ENCODE measurements at regions not wholly inside any gene's neighbourhood (a gene's known extent, or its start where the extent isn't known, plus 50 kb on each side); places are given as distances from the start of the nearest gene placed in this dataset.
"Not testable (repeated sequence)": the region's sequence is repeated elsewhere in the genome, so short reads cannot be mapped to it uniquely, and the experiment has no call there.

DNA sequence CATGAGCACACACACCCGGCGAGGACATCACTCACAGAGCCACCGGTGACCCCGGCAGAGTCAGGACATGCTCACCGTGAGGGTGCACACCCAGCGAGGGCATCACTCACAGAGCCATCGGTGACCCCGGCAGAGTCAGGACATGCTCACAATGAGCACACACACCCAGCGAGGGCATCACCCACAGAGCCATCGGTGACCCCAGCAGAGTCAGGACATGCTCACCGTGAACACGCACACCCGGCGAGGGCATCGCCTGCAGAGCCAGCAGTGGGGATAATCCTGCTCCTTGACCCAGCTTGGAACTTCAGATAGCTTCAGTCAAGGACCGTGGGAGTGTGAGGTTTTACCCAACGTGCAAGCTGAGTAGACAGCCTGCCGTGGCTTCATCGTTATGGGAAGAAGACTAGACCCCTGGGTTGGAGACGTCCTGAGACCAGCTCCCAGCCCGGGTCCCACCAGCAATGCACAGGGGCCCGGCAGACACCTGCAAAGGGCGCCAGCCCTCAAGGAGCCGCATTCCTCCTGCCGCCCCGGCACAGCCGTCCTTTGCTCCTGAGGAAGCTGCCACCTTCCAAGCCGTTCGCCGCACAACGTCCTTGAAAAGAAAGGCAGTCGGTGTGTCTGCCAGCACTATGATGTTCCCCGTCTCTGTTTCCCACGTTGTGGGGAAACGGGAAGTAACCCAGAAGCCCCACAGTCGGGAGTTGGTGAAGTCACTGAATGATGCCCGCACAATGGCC is 192.3 kb downstream of the DLL1 start:
- DNase-seq (ENCODE audit: low read depth), result no peak

DNA sequence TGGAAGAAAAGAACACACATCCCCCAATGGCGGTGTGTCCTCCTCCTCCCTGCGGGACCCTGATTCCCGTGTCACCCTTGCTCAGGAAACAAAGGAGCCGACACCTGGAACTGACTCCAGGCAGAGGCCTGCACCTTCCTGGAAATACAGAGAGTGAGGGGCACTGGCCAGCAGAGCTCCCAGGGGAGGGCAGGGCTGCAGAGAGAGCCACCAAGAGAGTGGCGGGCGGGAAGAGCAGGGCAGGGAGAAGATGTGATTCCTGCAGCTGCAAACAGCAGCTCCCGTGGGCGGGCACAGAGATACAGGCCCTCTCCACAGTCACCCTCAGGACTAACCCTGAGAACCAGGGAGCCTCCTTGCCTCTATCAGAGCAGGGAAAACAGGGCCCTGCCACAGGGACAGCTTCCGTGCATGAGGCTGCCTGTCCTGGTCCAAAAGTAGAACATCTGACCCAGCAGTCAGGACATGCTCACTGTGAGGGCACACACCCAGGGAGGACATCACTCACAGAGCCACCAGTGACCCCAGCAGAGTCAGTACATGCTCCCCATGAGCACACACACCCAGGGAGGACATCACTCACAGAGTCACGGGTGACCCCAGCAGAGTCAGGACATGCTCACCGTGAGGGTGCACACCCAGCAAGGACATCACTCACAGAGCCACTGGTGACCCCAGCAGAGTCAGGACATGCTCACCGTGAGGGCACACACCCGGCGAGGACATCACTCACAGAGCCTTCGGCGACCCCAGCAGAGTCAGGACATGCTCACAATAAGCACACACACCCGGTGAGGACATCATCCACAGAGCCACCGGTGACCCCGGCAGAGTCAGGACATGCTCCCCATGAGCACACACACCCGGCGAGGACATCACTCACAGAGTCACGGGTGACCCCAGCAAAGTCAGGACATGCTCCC is 193.1 kb downstream of the DLL1 start:
- no peak for DNase-seq (ENCODE audit: low read depth)

DNA sequence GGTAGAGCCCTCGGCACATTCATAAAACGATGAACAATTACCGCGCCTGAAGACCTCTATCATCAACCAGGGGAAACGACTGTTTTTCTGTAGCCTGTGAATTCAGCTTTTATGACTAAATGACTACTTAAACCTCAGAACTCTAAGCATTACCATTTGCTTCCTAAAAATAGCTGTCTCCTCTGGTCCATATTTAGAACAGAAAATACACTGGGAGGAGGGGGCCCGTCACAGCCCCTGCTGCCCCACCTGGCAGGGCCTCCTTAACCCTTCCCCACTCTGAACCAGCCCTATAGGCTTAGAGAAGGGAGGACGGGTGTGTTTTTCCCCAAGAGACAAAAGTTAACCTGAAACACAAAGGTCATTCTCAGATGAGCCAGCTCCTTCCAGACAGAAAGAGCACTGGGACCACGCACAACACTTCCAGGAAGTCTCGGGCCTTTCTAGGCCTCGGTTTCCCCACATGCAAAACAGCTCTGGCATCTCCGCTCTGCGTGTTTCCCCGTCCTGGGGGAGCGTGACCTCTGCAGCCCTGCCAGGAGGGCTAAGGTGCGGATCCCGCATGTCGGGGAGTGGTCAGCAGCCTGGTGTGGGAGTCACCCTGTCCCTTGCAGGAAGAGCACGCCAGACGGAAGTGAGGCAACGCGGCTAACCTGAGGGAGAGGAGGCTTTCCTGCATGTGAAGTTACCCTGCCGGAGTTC is 193.9 kb downstream of the DLL1 start:
- no peak for DNase-seq (ENCODE audit: low read depth)

DNA sequence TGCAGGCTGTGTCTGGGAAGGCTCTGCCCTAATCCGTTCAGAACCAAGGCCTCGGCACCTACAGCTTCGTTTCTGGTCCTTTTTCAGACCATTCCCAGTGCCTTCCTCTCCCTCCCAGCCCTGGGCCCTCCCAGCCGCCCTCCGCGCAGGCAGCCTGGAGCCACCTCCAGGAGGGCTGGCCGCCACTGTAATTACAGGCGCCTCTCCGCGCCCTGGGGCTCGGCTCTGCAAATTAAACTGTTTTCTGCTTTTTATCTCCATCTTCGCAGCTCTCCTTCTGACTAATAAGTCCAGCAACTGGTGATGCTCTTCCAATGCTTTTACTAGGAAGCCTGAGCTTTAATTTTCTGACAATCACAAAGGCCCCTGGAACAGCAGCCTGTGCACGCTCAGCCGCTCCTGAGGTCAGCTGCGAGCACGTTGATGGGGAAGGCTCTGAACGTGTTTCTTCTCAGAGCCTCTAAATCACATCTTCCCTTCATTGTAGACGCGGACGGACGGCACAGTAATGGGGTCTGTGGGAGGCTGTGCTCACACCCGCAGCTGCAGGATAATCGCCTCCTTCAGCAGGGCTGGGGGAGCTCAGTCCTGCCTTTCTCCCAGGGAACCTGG is 194.6 kb downstream of the DLL1 start:
- DNase-seq (ENCODE audit: low read depth), result no peak

DNA sequence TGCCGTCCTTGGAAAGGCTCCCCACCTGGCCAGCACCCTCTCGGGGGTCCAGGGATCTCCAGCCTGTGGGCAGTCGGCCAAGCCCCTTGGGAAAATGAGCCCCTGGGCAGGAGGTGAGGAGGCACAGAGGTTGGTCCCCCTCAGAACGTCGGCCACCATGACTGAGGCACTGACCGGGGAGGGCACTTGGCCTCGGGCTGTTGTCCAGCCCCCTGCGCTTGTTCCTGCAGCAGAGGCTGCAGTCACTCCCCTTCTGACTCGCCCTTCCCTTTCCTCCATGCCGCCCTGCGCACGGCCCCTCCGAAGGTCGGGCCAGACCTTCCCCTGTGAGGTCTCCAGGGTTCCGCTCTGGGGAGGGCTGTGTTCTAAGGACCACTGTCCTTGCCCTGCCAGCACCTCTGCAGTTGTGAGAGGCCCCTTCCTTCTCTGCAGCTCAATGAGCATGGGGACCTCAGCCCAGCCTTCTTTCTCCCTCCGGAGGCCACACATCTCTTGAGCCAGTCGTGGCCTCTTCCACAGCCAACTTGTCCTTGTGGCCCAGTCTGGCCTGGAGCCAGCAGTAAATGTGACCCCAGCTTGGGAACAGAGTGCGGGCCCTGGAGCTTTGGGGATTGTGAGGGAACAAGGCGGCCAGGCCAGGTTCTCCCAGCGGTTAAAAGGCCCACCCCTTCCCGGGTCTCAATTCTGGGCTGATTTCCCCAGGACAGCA is 195.5 kb downstream of the DLL1 start:
- no peak for DNase-seq (ENCODE audit: low read depth)

DNA sequence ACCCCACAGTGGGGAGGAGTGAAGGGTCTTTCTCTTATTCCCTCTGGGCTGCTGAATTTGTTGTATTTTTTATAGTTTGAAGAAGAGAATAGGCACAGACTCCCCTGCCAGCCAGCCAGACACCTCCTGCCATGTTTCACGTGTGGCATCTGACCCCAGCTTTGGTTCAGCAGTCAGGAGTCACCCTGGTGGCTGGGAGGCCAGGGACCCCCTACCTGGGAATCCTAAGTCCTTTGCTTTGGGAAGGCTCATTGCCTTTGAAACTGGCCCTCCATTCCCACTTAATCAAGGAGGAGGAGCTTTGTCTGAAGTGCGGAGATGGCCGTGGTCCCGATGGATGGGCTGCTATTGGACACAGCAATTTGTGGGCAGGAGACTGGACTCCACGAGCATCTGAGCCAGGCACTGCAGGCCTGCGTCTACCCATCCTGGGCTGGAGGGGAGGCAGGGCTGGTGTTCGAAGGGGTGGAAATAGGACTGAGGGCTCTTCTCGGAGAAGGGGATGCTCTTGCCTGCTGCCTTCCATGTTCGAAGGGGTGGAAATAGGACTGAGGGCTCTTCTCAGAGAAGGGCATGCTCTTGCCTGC is 196.1 kb downstream of the DLL1 start:
- DNase-seq (ENCODE audit: low read depth), result no peak

DNA sequence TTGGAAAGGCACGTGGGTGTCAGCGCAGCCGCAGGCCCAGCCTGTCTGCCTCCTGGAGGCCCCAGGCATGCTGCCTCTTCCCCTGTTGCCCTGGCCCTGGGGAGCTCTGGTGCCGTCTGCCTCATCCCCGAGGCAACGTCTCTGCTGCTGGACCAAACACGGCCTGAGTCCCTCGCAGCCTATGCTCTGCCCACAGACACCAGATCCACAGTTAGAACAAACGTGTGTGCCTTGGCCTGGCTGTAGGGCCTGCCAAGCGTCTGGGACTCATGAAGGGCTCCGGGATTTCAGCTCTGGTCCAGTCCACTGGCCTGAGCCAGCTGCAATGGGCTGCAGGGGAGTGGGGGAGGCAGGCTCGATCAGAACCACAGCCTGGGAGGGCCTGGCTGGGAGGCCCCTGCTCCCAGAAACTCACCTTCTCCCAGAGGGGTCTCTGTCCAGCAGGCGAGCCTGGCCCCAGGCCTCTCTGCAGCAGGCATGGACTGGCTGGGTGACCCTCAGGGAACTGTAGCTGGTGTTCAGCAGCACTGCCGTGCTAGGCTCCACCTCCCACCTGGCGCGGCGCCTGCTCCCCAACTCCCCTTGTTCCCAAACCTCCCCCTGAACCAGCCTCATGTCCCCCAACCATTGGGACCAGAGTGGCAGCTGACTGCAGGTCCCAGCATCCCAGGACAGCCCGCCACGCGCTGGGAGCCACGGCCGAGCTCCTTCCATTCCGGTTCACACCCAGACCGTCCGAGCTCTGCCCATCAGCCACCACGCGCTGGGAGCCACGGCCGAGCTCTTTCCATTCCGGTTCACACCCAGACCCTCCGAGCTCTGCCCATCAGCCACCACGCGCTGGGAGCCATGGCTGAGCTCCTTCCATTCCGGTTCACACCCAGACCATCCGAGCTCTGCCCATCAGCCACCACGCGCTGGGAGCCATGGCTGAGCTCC is 197.0 kb downstream of the DLL1 start:
- no peak for DNase-seq (ENCODE audit: low read depth)

DNA sequence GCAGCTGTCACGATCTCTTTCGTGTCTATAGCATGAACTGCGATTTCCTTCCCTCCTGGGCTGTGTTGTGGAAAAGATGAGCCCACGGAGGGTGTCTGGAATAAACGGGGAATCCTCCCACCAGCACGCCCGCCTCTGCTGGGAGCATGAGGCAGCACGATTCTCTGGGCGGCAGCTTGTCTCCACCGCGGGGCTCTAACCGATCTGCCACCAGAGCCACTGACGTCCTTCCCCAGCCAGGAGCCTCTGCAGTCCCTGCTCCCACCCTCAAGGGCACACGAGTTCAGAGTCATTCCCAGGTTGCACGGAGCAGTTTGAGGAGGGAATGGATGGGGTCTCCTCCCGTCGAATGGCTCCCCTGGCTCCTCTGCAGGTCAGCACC is 197.6 kb downstream of the DLL1 start:
- DNase-seq (ENCODE audit: low read depth), result no peak

DNA sequence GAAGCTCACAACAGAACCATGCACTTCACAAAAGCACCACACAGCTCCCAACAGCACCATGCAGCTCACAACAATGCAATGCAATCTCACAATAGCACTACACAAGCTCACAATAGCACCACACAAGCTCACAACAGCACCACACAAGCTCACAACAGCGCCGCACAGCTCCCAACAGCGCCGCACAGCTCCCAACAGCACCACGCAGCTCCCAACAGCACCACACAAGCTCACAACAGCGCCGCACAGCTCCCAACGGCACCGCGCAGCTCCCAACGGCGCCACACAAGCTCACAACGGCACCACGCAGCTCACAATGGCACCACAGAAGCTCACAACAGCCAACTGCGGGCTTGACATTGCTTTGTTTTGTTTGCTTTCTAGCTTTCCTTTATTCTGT is 198.1 kb downstream of the DLL1 start:
- no peak for DNase-seq (ENCODE audit: low read depth)

DNA sequence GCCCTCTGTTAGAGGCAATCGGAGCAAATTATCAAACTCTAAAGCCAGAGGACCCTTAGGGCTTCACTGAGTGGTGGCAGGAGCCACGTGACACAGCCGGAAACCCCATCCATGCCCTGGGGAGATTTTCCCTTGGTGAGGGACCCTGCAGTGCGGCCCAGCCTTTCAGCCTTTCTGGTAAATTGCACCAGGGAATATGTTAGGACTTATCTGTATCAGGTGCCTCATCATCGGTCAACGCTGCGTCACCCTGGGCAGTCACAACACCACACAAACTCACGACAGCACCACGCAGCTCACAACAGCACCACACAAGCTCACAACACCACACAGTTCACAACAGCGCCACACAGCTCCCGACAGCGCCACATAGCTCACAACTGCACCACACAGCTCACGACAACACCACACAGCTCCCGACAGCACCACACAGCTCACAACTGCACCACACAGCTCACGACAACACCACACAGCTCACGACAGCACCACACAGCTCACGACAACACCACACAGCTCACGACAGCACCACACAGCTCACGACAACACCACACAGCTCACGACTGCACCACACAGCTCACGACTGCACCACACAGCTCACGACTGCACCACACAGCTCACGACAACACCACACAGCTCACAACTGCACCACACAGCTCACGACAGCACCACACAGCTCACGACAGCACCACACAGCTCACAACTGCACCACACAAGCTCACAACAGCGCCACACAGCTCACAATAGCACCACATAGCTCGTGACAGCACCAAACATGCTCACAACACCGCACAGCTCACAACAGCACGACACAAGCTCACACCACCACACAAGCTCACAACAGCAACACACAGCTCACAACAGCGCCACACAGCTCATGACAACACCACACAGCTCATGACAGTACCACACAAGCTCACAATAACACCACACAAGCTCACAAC is 199.0 kb downstream of the DLL1 start:
- no peak for DNase-seq (ENCODE audit: low read depth)

DNA sequence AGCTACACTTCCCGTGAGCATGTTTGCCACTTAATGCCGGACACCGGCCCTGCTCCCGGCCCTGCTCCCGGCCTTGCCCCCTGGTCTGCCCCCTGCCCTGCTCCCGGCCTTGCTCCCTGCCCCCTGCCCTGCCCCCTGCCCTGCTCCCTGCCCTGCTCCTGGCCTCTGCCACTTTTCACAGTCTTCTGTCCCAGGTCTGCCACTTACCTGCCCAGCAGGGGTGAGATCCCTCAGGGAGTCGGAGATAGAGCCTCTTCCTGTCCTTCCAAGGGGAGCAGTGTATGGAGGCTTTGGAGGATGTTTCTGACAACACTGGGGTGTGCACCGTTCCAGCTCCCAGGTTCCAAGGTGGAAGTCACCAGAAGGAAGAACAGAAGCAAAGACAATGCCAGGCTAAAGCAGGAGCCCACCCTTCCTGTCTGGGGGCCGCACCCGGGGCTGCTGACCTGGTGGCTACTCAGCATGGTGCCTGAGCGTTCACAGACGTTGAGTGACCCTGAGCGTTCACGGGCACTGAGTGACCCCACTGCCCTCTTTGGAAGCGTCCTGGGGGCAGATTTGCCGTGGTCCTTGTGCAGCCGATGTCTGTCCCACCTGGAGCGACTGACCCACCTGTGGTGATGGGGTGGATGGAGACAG is 199.8 kb downstream of the DLL1 start:
- DNase-seq (ENCODE audit: low read depth), result no peak

DNA sequence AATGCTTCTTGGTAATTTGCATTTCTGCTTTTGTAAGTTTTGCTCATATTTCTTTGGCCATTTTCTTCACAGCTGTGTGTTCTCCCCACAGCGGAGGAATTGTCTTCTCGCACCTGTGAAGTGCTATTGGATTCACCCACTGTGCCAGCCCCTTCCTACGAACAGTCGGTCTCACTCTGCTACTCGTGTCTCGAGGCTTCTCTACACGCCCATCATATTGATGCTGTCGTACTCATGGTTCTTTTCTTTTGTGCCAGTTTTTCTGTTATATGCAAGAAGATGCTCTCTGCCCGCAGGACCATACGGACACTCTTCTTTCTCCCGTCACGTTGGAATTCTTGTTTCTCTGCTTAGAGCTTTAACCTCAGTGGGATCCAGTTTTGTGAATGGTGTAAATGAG is 200.3 kb downstream of the DLL1 start:
- no peak for DNase-seq (ENCODE audit: low read depth)

DNA sequence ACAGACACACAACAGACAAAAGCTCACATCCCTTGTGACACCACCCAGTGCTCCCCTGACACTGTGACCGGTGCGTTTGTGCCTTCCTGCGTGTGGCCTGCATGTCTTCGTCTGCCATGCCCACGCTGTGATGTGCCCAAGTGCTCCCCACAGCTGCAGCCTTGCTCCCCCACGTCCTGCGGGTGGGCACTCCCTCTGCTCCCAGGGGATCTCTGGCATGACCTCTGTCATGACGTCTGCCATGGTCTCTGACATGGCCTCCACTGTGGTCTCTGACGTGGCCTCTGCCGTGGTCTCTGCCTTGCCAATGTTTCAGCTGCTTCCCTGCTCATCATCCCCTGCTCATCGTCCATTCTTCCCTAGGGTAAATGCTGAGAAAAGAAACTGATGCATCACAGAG is 200.9 kb downstream of the DLL1 start:
- DNase-seq (ENCODE audit: low read depth), result peak; percentile 7

DNA sequence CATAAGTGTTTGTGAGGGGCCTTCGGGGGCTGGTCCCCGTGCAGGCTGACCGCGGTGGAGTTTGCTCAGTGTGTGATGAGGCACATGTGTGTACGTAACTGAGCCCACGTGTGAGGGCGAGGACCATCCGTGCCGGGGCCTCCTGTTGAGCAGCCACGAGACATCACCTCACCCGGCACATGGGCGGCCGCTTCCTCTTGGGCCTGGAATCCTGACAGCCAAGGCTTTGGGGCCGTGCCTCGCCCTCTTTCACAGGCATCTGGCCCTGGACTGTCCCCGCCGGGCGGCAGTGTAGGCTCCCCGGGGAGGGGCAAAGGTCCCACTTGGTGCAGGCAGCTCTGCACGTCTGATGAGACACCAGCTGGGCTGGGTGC is 202.3 kb downstream of the DLL1 start:
- no peak for DNase-seq (ENCODE audit: low read depth)

DNA sequence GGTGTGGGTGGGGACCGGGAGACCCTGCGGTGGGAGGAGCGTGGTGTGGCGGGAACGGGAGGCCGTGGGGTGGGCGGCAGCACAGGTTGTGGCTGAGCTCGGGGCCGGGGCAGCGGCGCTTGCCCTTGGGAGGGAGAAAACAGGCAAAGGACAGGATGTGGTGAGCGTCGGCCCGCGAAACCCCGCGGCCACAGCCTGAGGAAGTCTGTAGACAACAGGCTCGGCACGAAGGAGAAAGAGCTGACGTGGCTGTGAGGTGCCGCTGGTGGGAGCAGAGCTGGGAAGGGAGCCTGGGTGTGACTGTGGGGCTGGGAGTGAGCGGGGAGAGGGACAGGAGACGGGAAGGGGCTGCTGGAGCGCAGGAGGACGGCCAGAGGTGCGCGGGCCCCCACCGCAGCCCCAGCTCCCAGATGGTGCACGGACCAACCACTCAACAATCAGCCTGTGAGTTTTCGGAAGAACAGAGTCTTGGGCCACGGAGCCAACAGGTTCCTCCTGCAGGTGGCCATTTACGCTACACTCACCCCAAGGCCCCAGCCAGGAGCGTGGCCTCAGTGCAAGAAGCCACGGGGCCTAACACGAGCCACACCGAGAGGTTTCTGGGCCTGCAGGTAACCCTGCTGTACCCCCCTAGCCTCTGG is 202.8 kb downstream of the DLL1 start:
- DNase-seq (ENCODE audit: low read depth), result no peak

DNA sequence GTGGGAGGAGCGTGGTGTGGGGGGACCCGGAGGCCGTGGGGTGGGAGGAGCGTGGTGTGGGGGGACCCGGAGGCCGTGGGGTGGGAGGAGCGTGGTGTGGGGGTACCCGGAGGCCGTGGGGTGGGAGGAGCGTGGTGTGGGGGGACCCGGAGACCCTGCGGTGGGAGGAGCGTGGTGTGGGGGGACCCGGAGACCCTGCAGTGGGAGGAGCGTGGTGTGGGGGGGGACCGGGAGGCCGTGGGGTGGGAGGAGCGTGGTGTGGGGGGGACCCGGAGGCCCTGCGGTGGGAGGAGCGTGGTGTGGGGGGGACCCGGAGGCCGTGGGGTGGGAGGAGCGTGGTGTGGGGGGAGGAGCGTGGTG is 203.5 kb downstream of the DLL1 start:
- not testable (repeated sequence) for DNase-seq (ENCODE audit: low read depth)

DNA sequence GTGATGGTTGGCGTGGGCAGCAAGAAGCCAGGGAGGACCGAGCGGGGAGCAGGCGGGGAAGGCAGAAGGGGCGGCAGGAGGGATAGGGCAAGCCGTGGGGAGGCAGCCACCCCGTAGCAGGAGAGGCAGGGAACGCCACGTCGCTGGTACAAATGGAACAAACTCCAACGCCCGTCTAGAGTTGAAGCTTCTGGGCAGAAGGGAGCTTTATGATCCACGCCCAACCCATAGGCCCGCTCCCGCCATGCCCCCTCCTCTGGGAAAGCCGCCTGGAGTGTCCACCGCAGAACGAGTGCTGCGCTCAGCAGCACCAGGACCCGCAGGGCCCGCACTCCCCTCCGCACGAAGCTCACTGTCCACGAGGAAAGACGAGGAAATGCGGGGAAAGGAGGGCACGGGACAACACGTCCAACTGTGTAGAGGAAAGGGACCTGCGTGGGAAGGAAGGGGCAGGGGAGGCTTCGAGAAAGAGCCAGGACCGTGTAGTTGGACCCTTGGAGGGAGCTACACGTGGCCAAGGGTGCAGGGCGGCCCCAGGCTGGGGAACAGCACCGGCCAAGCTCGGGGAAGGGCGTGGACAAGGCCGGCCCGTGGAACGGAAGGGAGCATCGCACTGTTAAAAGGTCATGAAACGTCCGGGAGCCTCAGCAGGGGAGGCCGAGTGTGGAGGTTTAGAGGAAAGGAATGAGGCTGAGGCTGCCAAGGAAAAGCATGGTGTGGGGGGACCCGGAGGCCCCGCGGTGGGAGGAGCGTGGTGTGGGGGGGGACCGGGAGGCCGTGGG is 204.0 kb downstream of the DLL1 start:
- no peak for DNase-seq (ENCODE audit: low read depth)

Data from M059J (cell line).